Activated CD8-positive, alpha-beta memory T cell treated with anti-CD3 and anti-CD28 coated beads for 24 hours (primary cell): ENCODE measurements at regions not wholly inside any gene's neighbourhood (a gene's known extent, or its start where the extent isn't known, plus 50 kb on each side); places are given as distances from the start of the nearest gene placed in this dataset.
"Not testable (repeated sequence)": the region's sequence is repeated elsewhere in the genome, so short reads cannot be mapped to it uniquely, and the experiment has no call there.

Experiments used
- DNase-seq: peaks from one replicate; pipeline ENCODE4 v3.0.0-alpha.2; 2020

DNA sequence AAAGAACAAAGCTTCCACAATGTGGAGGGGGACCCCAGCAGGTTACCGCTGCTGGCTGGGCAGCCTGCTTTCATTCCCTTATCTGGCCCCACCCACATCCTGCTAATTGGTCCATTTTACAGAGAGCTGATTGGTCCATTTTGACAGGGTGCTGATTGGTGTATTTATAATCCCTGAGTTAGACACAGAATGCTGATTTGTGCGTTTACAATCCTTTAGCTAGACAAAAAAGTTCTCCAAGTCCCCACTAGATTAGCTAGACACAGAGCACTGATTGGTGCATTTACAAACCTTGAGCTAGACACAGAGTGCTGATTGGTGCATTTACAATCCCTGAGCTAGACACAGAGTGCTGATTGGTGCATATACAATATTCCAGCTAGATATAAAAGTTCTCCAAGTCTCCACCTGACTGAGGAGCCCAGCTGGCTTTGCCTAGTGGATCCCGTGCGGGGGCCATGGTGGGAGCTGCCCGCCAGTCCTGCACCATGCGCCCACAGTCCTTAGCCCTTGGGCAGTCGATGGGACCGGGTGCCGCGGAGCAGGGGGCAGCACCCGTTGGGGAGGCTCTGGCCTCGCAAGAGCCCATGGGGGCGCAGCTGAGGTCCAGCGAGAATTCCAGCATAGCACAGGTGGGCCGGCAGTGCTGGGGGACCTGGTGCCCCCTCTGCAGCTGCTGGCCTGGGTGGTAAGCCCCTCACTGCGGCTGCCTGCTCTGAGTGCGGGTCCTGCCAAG is 88.8 kb upstream of the MYLIP start:
- not testable (repeated sequence) for DNase-seq

DNA sequence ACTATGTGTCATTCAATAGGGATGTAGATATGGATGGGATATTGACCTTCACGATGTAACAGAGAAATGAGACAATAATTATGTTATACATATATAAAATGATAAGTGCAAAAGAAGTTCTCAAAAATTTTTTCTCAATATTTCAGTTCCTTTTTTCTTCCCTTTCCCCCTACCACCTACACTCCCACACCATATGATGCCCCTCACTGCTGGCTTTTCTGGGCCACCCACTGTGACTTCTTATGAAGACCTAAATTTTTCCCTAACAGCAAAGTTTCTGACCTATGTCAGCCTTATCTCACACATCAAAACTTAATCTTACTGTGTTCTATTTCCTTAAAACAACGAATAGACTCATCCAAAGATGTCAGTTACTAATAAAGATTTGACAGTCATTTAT is 89.9 kb upstream of the MYLIP start:
- no peak for DNase-seq

DNA sequence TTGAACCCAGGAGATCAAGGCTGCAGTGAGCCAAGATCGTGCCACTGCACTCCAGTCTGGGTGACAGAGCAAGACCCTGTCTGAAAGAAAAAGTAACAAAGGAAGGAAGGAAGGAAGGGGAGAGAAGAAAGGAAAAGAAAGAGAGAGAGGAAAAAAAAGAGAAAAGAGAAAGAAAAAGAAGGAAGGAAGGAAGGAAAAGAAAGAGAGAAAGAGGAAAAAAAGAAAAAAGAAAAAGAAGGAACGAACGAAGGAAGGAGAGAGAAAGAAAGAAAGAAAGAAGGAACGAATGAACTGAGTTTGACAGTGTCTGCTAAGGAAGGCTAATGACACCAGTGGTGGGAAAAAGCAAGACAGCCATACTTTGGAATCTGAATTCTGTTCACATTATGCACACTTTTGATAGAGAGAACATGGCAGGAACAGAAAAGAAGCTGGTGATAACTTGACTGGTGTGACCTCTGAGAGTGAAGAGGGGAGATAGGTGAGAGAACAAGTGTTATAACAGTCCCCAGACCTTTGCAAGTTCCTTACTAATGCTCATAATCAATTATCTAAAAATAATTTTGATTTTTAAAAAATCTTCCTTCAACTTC is 93.3 kb upstream of the MYLIP start:
- no peak for DNase-seq

DNA sequence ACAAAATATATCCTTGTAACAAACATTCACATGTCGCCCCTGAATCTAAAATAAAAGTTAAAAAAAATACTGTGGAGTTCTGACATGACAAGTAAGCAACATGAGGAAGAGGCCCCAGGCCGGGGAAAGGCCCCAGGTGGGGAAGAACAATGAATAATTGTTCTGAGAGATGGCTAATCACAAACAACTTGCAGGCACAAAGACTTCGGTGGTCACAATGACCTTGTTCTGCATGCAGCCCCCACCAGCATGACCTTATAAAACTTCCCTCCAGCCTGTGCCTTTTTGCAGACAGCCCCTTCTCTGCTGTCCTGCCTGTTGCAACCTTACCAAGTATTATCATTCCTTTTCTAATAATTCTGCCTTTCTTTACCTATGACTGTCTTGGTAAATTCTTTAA is 95.7 kb upstream of the MYLIP start:
- no peak for DNase-seq

DNA sequence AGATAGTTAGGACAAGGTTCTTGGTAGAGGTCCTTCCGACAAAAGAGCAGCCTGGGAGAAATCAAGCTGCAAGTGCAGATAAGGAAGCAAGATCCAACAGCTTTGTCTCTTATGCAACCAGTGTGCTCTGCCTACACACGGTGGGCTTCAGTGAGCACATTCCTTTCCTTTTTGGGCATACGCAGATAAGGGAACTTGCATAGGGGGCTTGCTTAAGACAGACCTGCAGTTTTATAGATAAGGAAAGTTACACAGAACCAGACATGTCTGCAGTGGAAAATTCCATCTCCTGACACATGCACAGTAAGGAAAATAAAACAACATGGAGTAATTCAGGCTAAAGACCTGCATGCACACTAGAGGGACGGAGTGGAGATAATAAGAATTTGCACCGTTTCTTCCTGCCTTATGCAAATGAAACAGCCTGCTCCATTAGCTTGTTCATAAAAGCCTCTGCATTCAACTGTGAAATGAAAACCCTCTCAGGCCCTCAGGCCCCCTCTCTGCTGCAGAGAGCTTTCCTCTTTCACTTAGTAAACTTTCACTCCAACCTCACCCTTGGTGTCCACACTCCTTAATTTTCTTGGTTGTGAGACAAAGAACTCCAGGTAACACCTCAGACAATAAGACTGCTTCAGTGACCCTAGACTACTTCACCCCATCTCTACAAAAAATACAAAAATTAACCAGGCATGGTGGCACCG is 97.5 kb upstream of the MYLIP start:
- no peak for DNase-seq

DNA sequence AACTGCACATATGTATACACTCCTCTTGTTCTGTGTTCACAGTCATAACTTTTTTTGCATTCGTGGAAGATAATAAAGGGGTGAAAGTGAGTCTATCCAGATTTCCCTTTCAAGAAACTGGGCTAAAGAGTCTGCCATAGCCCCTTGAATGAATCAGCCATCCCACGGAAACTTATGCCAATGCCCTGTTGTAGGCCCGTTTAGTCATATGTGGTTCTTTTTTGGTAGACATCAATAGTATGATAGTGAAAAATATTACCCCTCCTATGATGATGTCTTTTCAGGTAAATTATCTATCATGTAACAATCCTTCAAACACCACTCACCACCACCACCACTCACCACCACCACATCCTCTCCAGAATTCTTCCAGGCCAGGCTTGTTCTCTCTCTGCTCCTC is 99.9 kb upstream of the MYLIP start:
- DNase-seq: no peak

DNA sequence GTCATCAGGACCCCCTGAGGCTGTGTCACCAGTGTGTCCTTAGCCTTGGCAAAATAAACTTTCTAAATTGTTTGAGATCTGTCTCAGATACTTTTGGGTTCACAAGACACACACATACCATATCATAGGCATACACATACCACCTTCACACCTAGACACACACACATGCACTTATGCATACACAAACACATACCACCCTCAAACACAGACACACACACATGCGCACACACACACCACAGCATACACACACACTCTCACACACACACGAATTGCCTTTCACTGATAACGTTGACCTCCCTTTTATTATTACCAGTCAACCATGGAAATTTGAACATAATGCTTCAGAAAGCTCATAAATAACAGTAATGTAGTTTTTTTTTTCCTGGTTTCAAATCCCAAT is 108.6 kb upstream of the MYLIP start:
- DNase-seq: no peak

DNA sequence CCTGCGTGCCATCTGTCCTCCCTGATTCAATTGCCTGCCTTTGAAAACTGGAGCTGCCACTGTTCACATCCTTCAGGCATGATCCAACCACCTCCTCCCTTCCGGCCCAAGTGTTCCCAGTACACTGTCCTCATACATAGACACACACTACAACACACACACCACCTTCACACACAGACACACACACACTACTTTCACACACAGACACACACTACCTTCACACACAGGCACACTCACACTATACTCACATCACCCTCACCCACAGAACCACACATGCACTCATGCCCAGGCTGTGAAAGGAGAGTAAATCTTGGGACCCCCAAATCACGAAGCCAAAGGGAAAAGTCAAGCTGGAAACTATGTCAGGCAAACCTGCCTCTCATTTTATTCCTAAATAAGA is 109.4 kb upstream of the MYLIP start:
- DNase-seq: no peak

DNA sequence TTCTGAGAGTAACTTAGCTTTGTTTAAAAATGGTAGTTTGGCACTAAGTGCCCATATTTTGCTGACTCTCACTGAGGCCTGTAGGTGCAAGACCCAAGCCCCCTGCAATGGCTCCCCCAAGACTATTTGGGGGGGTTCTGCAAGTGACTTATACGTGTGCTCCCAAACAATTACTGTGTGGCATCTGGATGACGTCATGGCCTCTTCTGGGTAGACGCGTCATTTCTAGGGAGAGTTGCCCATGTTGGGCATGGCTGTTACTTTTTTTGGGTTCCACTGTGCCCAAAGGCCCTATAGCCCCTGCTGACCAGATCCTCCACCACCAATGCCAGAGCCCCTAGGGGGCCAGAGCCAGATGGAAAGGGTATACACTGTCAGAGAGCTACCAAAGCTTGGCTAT is 110.3 kb upstream of the MYLIP start:
- no peak for DNase-seq

DNA sequence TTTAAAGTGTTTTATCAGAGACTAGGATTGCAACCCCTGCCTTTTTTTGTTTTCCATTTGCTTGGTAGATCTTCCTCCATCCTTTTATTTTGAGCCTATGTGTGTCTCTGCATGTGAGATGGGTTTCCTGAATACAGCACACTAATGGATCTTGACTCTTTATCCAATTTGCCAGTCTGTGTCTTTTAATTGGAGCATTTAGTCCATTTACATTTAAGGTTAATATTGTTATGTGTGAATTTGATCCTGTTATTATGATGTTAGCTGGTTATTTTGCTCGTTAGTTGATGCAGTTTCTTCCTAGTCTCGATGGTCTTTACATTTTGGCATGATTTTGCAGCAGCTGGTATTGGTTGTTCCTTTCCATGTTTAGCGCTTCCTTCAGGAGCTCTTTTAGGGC is 114.6 kb upstream of the MYLIP start:
- not testable (repeated sequence) for DNase-seq

DNA sequence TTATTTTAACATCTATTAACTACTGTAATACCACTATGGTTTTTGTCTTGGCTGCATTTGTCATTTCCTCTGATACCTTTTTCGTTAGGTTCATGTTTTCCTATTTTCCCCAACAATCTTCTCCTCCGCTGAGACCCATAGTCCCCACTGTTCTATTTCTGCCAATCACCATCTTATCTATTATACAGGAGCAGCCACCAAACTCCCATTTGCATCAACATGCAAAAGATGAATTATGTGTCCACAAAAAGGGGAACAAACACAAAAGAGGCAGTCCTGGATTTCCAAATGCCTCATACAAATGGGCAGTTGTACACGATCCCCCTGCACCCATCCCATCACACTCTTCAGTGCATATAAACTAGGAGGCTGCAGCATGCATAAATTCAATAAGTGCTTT is 121.7 kb upstream of the MYLIP start:
- DNase-seq: no peak

DNA sequence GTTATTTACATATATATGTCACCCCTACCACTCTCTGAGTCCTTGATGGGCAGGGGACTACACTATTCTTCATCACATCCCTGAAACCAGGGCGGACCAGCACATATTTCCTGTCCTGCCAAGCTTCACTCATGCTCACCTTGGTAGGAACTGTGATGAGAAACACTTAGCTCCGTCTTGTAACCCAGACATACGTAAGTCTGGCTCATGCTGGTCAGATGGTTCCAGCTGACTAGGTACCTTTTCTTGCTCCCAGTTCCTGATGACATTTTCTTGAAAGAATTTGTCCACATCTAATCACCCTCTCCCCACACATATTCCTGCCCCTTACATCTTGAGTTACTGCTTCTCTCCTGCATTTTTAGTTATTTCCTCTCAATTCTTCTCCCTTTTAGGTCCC is 122.2 kb upstream of the MYLIP start:
- no peak for DNase-seq

DNA sequence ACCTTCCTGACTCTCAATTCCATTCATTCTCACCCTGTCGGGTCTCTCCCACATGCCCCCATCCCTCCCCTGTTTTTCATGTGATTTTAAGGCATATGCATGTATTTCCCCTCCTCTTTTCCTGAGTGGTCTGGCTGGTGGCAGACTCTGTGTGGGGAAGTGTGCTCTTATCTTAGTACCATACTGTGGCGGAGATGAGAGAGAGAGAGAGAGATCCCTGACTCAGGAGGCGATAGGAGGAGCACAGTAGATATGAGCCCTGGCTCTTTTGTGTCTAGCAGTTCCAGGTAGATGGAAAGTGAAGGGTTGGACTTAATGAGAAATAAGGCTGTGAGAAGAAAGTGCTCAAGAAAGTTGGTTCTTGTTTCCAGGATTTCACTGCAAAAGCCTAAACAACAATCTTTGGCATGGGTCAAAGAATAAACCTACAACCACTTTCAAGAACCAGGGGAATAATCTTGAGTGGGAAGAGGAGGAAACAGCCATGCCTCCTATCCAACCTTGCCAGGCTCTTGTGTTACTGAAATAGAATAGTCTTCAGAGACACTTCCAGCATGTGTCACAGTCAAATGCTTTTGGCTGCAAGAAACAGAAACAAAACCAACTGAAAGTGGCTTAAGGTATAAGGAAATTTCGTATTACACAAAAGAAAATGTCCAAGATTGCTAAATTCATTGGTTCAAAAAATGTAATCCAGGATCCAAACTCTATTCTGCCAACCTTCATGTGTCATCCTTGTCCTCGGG is 123.8 kb upstream of the MYLIP start:
- no peak for DNase-seq

DNA sequence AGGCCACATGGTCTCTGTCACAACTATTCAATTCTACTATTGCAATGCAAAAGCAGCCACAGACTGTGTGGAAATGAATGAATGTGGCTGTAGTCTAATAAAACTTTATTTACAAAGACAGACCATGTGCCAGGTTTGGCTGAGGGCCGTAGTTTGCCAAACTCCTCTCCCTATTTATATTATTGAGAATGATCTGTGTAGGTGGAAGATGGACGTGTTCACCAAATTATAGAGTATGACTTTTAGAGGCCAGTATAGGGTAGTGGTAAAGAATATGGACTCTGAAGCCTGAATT is 125.7 kb upstream of the MYLIP start:
- no peak for DNase-seq

DNA sequence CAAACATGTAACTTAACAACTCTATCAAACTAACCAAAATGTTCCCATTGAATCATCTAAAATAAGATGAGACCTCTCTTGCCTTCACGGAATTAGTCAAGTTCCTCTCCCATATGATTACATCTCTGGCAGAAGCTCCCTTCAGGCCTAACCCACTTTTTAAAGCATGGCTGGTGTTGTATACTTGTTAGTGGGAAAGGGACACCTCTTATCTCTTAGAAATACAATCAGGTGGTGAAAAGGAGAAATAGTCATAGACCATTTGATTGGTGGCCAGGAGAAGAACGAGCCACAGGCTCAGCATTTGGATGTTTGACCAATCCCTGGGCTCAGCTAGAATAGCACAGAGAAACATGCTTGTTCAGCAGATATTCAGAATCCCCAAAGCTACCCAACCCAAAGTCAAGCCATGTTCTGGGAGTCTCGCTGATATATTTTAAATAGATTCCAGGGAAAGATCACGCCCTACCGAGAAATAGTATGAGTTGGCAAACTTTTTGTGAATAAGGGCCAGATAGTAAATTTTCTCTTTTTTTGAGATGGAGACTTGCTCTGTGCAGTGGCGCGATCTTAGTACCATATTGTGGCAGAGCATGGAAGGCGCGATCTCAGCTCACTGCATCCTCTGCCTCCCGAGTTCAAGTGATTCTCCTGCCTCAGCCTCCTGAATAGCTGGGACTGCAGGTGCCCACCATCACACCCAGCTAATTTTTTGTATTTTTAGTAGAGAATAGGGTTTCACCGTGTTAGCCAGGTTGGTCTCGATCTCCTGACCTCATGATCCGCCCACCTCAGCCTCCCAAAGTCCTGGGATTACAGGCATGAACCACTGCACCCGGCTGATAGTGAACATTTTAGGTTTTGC is 126.3 kb upstream of the MYLIP start:
- no peak for DNase-seq

DNA sequence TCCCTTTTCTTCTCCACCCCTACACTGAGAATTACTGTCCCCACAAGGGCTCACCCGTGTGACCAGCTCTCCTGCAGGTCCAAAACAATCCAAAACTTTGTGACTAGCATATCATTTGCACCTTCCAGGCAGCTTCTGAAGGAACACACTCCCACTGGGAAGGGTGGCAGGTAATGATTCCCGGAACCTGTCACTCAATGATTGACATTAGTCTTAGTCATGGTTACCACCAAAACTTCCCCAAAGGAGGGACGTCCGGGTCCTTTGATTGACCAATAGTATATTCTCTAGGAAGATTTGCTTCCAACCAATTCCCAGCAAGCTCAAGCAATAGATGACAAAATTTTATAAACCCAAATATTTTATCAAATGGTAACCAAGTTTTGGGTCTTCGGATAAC is 127.7 kb upstream of the MYLIP start:
- DNase-seq: no peak

DNA sequence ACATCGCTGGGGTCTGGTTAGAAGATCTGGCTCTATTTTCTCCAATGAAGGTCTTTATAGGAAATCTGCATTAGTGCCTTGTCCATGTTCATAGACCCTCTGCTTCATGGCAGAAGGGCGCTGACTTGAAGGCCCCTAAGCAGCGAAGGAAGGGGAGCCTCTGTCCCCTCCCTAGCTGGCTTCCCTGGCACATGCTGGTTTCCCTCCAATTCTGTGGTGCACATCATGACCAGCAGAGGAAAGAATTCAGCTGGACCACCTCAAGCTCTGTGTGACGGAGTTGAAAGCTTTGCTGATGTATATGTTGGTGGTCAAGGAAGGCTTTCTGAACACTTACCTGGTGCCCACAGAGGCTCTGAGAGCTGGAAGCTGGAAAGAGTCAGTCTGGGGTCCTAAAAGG is 129.7 kb upstream of the MYLIP start:
- DNase-seq: no peak

DNA sequence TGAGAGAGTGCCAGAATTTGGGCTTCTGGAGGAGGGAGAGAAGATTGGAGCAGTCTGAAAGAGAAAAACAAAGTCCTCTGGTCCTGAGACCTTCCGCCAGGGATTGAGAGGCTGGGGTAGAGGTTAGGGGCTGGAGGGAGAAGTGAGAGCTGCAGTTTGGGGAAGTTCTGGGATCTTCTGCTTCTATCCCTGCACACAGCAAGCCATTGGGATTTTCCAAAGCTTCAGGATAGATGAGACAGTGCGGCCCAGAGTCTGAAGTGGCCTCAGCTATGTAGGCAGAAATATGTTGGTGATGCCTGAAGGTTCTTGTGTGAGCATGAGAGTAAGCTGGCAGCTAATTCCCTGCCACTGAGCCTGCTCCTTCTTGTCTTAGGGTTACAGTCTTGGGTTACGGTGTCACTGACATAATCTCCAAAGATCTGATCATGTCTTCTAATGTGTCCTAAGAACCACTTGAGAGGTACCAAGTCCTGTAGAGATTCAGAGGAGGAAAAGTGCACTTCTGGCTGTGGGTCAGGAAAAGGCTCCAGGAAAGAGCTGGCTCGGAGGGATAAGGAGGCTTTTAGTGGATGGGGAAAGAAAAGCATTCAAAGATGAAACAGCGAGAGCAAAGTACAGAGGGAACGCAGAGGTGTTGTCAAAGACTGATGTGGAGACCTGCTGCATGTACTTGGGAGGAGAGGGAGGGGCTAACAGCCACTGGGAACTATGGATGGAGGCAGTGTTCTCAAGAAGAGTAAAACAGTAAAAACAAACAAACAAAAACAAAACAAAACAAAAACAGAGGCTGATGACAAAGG is 131.1 kb upstream of the MYLIP start:
- no peak for DNase-seq

DNA sequence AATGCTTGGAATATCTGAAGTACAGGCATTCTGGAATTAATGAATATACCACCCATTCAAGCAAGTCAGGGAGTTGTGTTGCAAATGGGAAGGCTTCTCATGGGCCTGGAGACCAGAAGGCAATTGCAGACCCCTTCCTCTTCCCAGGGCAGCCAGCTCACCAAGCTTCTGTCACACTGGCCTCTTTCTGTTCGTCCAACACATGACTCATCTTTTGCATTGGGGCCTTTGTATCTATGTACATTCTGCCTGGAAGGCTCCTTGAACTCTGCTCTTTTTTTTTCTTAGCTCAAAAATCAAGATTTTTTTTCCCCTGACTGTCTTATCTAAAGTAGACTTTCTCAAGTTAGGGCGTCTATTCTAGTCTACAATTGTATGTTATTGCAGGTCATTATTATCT is 132.9 kb upstream of the MYLIP start:
- no peak for DNase-seq

DNA sequence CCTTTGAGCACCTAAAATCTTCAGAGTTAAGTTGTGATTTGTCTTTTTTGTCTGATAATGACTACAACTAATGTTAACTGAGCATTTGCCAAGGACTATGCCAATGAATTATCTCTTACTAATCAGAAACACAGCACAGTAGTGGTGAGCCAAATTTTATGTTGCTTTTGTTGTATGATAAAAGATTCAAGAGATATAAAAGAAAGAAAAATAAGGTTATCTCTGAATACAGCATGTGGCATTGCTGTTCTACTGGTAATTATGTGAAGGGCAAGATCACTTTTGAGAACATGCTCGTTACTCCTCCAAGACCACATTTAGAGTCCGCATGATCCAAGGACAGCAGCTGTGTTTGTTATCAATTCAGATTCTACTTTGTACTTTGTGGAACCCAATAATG is 133.4 kb upstream of the MYLIP start:
- DNase-seq: no peak

DNA sequence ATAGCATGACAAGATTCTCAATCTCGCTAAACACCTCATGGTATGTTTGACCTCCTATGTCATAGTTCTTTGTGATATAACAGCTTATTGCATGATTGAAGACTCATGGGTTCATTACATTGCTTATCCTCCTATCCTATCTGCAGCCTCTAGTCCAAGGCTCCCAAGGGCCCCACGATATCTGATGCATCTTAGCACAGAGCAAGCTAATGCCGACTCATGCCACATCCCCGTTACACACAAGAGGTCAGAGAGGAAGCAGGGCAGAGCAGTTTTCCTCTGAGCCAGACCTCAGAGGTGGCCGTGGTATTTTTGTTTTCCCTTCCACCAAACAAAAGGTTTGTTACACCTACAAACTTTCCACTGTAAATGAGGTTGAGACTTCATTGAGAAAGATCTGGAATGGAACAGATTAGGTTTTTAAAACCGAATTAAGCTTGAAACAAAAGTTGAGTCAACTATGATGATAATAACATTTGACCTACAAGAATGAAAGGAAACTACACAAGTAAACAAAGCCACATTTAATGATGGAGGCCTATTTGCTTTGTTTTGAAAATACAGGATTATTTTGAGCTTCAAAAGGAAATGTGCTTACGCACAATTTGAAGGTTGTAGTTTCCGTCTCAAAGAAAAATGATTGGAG is 133.9 kb upstream of the MYLIP start:
- no peak for DNase-seq
